PC-3 (cell line): ENCODE measurements at regions not wholly inside any gene's neighbourhood (a gene's known extent, or its start where the extent isn't known, plus 50 kb on each side); places are given as distances from the start of the nearest gene placed in this dataset.

Experiments
- ATAC-seq: fragments of 200-7000 bp; cut with Tn5 transposase; 2 replicates; pipeline ENCODE4 v1.9.1; 2020; ENCODE audit warnings: mild to moderate bottlenecking, moderate library complexity
- BruUV-seq: library from RNA; stranded (reverse); fragments of 400-500 nt; replicated peaks from 2 replicates; lab custom pipeline; 2021; lab: Mats Ljungman, UMichigan
- CTCF ChIA-PET: fragments of 300-600 bp; sonication (Branson Sonifier 250); formaldehyde crosslinking; loops from one replicate; lab custom pipeline; 2022; ENCODE audit warnings: antibody characterized with exemption; lab: Charles Lee
- POLR2A ChIA-PET: fragments of 300-600 bp; sonication (Branson Sonifier 250); formaldehyde crosslinking; loops from one replicate; lab custom pipeline; 2022; ENCODE audit warnings: antibody characterized with exemption; ENCODE audit not compliant: unreplicated experiment; lab: Charles Lee
- DNase-seq: peaks from one replicate; pipeline ENCODE4 v3.0.0-alpha.2; 2015
- H2AFZ ChIP-seq: fragments of 300-600 bp; sonication (generic); 2 replicates; pipeline ENCODE4 v1.6.0; 2016; ENCODE audit warnings: antibody characterized with exemption, low read length
- H3F3A ChIP-seq: fragments of 300-600 bp; sonication (generic); one replicate; pipeline ENCODE4 v1.6.0; 2017; ENCODE audit warnings: antibody characterized with exemption, low read length, control low read depth, mild to moderate bottlenecking; ENCODE audit not compliant: unreplicated experiment
- H3K27ac ChIP-seq: fragments of 300-600 bp; sonication (generic); 2 replicates; pipeline ENCODE4 v1.5.1; 2016; ENCODE audit warnings: mild to moderate bottlenecking, low read length
- H3K27me3 ChIP-seq: fragments of 300-600 bp; sonication (generic); 2 replicates; pipeline ENCODE4 v1.6.1; 2016; ENCODE audit warnings: low read length, mixed read lengths
- H3K36me3 ChIP-seq: fragments of 300-600 bp; sonication (generic); 2 replicates; pipeline ENCODE4 v1.6.1; 2016; ENCODE audit warnings: low read depth, mixed run types, low read length, mixed read lengths
- H3K4me1 ChIP-seq: fragments of 300-600 bp; sonication (generic); 2 replicates; pipeline ENCODE4 v1.5.1; 2016; ENCODE audit warnings: low read length; ENCODE audit not compliant: insufficient read depth
- H3K4me2 ChIP-seq: fragments of 300-600 bp; sonication (generic); 2 replicates; pipeline ENCODE4 v1.6.0; 2016; ENCODE audit warnings: low read length
- H3K4me3 ChIP-seq: fragments of 300-600 bp; sonication (generic); 2 replicates; pipeline ENCODE4 v1.5.1; 2016; ENCODE audit warnings: mild to moderate bottlenecking, low read length, mixed read lengths
- H3K79me2 ChIP-seq: fragments of 300-600 bp; sonication (generic); 2 replicates; pipeline ENCODE4 v1.6.1; 2017; ENCODE audit warnings: low read length, mixed read lengths
- H3K9ac ChIP-seq: fragments of 300-600 bp; sonication (generic); 2 replicates; pipeline ENCODE4 v1.6.0; 2016; ENCODE audit warnings: mild to moderate bottlenecking, low read length
- H3K9me2 ChIP-seq: fragments of 300-600 bp; sonication (generic); replicated peaks from 2 replicates; pipeline ENCODE4 v1.6.1; 2016; ENCODE audit warnings: mixed run types, low read length, mixed read lengths
- H3K9me3 ChIP-seq: fragments of 300-600 bp; sonication (generic); 2 replicates; pipeline ENCODE4 v1.6.1; 2016; ENCODE audit warnings: low read length, mixed read lengths
- H4K20me1 ChIP-seq: fragments of 300-600 bp; sonication (generic); 2 replicates; pipeline ENCODE4 v1.6.1; 2016; ENCODE audit warnings: low read length, mixed read lengths
- CTCF ChIP-seq: fragments of 300-600 bp; sonication (generic); conservative IDR thresholded peaks from 2 replicates; pipeline ENCODE4 v1.5.1; 2017; ENCODE audit warnings: antibody characterized with exemption, low read depth, mild to moderate bottlenecking, low read length
- EZH2 ChIP-seq: fragments of 300-600 bp; sonication (generic); IDR thresholded peaks from one replicate; pipeline ENCODE4 v1.6.1; 2017; ENCODE audit warnings: antibody characterized with exemption, mild to moderate bottlenecking, low read length; ENCODE audit not compliant: unreplicated experiment
- EZH2phosphoT487 ChIP-seq: fragments of 300-600 bp; sonication (generic); IDR thresholded peaks from 2 replicates; pipeline ENCODE4 v1.6.1; 2018; ENCODE audit warnings: mild to moderate bottlenecking, antibody characterized with exemption, low read length, borderline replicate concordance
- intact Hi-C: fragments of 100-400 bp; cut with micrococcal nuclease; formaldehyde crosslinking; loops from 2 replicates; pipeline ENCODE4 v1.9.0; 2023

GRCh38 chr3:106839576-106840280 lies 537.5 kb upstream of the CCDC54 start:
- Histone ChIP-seq H3K9ac (no peak overlapping the region), H3K4me3 (no peak overlapping the region), H3K27ac (no peak overlapping the region), H3K79me2 (no peaks in the 10 kb centered on the region), H3K9me3 (no peaks in the 10 kb centered on the region), H2AFZ (peak overlapping the region; percentile 20; the same call in 1 of the 2 replicates), H3F3A (no peaks in the 10 kb centered on the region), H4K20me1 (no peaks in the 10 kb centered on the region), H3K4me1 (no peaks in the 10 kb centered on the region), H3K27me3 (no peaks in the 10 kb centered on the region), H3K36me3 (no peaks in the 10 kb centered on the region), H3K9me2 (no peaks in the 10 kb centered on the region), H3K4me2 (no peak overlapping the region)
- TF ChIP-seq CTCF (no peak), EZH2phosphoT487 (no peak), EZH2 (no peak)
- CTCF ChIA-PET = no interaction called here
- no peak for ATAC-seq
- BruUV-seq = no TSS peak
- POLR2A ChIA-PET = no interaction called here
- intact Hi-C loops = no loop called here
- DNase-seq = no peak

GRCh38 chr3:106840319-106840718 lies 536.9 kb upstream of the CCDC54 start:
- Histone ChIP-seq H4K20me1 (no peaks in the 10 kb centered on the region), H3F3A (no peaks in the 10 kb centered on the region), H3K9me2 (no peaks in the 10 kb centered on the region), H3K27ac (no peak overlapping the region), H3K4me2 (no peak overlapping the region), H3K9me3 (no peaks in the 10 kb centered on the region), H2AFZ (no peak overlapping the region), H3K36me3 (no peaks in the 10 kb centered on the region), H3K4me1 (no peaks in the 10 kb centered on the region), H3K9ac (no peak overlapping the region), H3K27me3 (no peaks in the 10 kb centered on the region), H3K4me3 (no peak overlapping the region), H3K79me2 (no peaks in the 10 kb centered on the region)
- ATAC-seq = no peak
- TF ChIP-seq EZH2phosphoT487 (no peak), EZH2 (no peak), CTCF (no peak)
- intact Hi-C loops = no loop called here
- ChIA-PET POLR2A (no interaction called here), CTCF (no interaction called here)
- no TSS peak for BruUV-seq
- DNase-seq = no peak

- intact Hi-C loops = no loop called here
- Histone ChIP-seq H3K27ac (no peak overlapping the region), H3K36me3 (no peaks in the 10 kb centered on the region), H3K9me3 (no peaks in the 10 kb centered on the region), H3K9me2 (no peaks in the 10 kb centered on the region), H3K4me3 (no peak overlapping the region), H3K27me3 (no peaks in the 10 kb centered on the region), H3F3A (no peaks in the 10 kb centered on the region), H2AFZ (no peak overlapping the region), H4K20me1 (no peaks in the 10 kb centered on the region), H3K4me1 (no peaks in the 10 kb centered on the region), H3K9ac (no peak overlapping the region), H3K79me2 (no peaks in the 10 kb centered on the region), H3K4me2 (no peak overlapping the region)
- POLR2A ChIA-PET = interaction anchor here (0.6 kb wide), 1 partner anchor 223 kb away, joined by 4 read pairs; no protein-coding TSS in a partner anchor
- CTCF ChIA-PET = no interaction called here
- no peak for ATAC-seq
- no TSS peak for BruUV-seq
- DNase-seq = no peak
- TF ChIP-seq CTCF (no peak), EZH2phosphoT487 (no peak), EZH2 (no peak)
These were observed 535.1 kb upstream of the CCDC54 start for GRCh38 chr3:106842151-106842550.
